ENCODE measurements at regions not wholly inside any gene's neighbourhood (a gene's known extent, or its start where the extent isn't known, plus 50 kb on each side); places are given as distances from the start of the nearest gene placed in this dataset.

DNA sequence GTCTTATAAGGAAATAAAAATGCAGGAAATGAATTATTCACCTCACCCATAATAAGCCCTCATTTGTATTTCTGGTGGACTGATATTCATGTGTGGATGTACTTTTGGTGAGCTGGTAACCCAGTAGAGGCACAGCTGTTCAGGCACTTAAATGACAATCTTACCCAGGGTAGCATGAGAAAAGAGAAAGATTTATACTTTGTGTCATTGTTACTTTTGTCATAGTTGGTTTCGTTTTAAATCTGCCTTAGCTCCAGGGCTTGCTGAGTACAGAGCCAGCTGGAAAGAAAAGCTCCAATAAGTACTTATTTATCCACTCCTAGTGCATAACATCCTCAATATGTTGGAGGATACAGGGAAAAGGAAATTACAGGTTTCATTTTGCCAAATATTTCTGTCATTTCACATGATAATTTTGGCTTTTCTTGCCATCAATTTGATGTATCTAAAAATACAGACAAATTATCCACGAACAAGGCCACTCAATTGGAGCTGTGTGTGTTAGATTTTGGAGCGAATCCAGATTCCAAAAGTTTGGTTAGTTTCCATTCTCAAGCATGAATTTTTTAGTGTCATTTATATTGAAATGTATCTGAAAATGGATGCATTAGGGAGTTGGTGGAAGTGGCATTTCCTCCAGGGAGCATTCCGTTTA is 1276.1 kb upstream of the FAM98A start:
- peak overlapping the region; percentile 25 for H3K4me3 ChIP-seq
- H3K27ac ChIP-seq: no peak overlapping the region
- DNase-seq (ENCODE audit: low spot score): no peak
- TF ChIP-seq, protein P1, sequence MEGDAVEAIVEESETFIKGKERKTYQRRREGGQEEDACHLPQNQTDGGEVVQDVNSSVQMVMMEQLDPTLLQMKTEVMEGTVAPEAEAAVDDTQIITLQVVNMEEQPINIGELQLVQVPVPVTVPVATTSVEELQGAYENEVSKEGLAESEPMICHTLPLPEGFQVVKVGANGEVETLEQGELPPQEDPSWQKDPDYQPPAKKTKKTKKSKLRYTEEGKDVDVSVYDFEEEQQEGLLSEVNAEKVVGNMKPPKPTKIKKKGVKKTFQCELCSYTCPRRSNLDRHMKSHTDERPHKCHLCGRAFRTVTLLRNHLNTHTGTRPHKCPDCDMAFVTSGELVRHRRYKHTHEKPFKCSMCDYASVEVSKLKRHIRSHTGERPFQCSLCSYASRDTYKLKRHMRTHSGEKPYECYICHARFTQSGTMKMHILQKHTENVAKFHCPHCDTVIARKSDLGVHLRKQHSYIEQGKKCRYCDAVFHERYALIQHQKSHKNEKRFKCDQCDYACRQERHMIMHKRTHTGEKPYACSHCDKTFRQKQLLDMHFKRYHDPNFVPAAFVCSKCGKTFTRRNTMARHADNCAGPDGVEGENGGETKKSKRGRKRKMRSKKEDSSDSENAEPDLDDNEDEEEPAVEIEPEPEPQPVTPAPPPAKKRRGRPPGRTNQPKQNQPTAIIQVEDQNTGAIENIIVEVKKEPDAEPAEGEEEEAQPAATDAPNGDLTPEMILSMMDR (IDR thresholded peaks at IDR 0.05): no peak

DNA sequence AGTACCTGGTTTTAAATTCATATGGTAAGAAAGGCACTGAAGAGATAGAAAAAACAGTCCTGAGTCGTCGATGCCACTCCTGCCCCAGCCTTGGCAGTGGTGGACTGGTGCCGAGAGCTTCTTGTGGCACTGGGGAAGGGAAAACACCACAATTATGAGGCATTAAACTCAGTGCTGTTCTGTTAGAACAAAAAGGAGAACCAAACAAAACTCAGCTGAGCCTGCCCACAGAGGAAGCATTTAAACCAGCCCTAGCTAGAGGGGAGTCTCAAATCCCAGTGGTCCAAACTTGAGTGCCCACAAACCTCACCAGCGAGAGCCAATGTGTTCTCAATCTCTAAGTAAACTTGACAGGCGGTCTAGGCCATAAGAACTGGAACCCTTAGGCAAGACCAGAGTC is 1254.5 kb upstream of the FAM98A start:
- H3K27ac ChIP-seq: no peak overlapping the region
- H3K4me3 ChIP-seq: no peak overlapping the region
- TF ChIP-seq, protein P1 (IDR thresholded peaks at IDR 0.05): no peak
- DNase-seq (ENCODE audit: low spot score): no peak

DNA sequence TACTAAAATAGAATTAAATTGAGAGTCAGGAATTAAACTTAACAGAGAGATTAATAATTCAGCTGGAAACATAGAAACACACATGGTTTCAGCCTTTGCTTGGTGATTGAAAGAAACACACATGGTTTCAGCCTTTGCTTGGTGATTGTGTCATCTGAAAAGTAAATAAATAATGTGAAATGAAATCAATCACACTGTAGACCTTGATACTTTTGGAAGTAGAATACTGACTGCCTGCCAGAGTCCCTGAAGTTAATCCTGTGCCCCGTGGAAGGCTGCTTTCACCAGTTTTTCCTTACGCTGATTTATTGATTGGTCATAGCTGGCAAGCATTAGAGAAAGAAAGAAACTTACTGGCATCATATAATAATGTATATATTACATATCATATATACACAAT is 1252.7 kb upstream of the FAM98A start:
- TF ChIP-seq, protein P1 (IDR thresholded peaks at IDR 0.05): no peak
- DNase-seq (ENCODE audit: low spot score): no peak
- Histone ChIP-seq H3K27ac (no peak overlapping the region), H3K4me3 (no peak overlapping the region)

DNA sequence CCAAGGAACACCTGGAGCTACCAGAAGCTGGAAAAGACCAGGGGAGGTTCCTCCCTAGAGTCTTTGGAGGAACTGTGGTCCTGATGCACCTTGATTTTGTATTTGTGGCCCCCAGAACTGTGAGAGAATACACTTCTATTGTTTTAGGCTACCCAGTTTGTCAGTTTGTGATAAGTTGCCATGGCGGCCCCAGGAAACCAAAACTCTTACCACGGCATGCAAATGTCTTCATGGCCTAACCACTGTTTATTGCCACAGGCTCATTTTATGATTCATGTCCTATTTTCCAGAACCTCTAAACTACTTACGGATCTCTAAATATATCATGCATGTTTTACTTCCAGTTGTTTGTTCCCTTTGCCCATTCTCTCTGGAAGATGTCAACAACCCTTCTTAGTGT is 1250.7 kb upstream of the FAM98A start:
- DNase-seq (ENCODE audit: low spot score): no peak
- no peak overlapping the region for H3K27ac ChIP-seq
- no peak overlapping the region for H3K4me3 ChIP-seq
- TF ChIP-seq, protein P1 (IDR thresholded peaks at IDR 0.05): no peak

DNA sequence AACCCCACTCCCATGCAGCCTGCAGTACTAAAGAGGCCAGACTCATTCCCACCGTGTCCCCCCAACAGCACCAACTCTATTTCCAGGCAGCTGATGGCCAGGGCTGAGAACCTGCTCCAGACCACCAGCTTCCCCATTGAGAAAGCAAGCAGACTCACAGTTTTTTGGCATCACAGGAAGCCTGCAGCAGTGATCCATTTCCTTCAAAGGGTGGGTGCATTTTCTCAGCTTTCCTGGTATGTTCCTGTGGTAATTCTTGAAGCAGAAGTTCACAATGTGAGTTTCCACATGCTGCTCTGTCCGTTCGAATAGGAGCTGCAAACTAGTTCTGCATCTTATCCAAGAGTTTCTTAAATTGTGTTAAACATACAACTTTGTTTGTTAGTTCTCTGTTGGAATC is 1249.6 kb upstream of the FAM98A start:
- Histone ChIP-seq H3K4me3 (no peak overlapping the region), H3K27ac (no peak overlapping the region)
- no peak for DNase-seq (ENCODE audit: low spot score)
- TF ChIP-seq, protein P1 (IDR thresholded peaks at IDR 0.05): no peak

DNA sequence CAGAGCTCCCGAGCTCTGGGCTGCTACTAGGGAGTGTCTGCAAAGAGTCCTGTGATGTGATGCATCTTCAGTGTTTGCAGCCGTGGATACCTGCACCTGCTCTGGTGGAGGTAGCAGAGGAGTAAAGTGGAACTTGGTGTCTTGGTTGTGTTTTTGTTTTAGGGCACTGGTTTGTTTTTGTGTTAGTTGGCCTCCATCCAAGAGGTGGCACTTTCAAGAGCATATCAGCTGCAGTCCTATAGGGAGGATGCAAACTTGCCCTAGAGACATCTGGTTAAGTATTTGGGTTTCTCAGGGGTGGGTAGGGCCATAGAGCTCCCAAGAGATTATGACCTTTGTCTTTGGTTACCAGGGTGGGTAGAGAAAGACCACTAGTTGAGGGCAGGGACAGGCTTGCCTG is 1249.0 kb upstream of the FAM98A start:
- TF ChIP-seq, protein P1 (IDR thresholded peaks at IDR 0.05): no peak
- no peak overlapping the region for H3K27ac ChIP-seq
- no peak overlapping the region for H3K4me3 ChIP-seq
- no peak for DNase-seq (ENCODE audit: low spot score)

DNA sequence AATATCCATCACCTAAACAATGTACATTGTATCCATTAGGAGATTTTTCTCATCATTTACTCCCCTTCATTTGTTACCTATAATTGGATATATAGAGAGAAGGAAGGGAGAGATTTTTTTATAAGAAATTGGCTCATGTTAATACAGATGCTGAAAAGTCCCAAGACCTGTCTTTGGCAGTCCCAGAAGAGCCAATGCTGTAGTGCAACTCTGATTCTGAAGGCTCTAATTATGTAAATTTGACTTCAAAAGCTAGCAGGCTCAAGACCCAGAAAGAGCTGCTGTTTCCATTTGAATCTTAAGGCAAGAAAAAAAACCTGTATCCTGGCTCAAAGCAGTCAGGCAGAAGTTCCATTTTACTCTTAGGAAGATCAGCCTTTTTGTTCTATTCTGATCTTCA is 1245.5 kb upstream of the FAM98A start:
- no peak overlapping the region for H3K27ac ChIP-seq
- TF ChIP-seq, protein P1 (IDR thresholded peaks at IDR 0.05): no peak
- H3K4me3 ChIP-seq: no peak overlapping the region
- DNase-seq (ENCODE audit: low spot score): no peak
